Heart left ventricle (tissue), 16 donors: ENCODE measurements at regions not wholly inside any gene's neighbourhood (a gene's known extent, or its start where the extent isn't known, plus 50 kb on each side); places are given as distances from the start of the nearest gene placed in this dataset.

Experiments used
- ATAC-seq, 4 donors: fragments of 200-7000 bp; cut with Tn5 transposase; one replicate each; pipeline ENCODE4 v1.9.1; 2020 to 2022; ENCODE audit warnings: moderate library complexity in 4 of 4, mild to moderate bottlenecking in 3 of 4, moderate number of reproducible peaks in 1 of 4
- DNase-seq, 5 donors: peaks; one replicate each; pipeline ENCODE4 v3.0.0-alpha.2; 2020
- H3K27ac ChIP-seq, 12 donors: fragments of 200-600 bp; sonication (generic) in 4 of 12; one replicate each; pipeline versions ENCODE4 v1.5.0 to v1.8.0; 2016 to 2022; ENCODE audit warnings: mild to moderate bottlenecking in 2 of 12
- H3K27me3 ChIP-seq, 9 donors: fragments of 200-600 bp; sonication (generic) in 2 of 9; one replicate each; pipeline versions ENCODE4 v1.5.1 to v1.8.0; 2016 to 2022; ENCODE audit warnings: mild to moderate bottlenecking in 3 of 9
- H3K36me3 ChIP-seq, 9 donors: fragments of 200-600 bp; sonication (generic) in 2 of 9; one replicate each; pipeline versions ENCODE4 v1.5.0 to v1.8.0; 2018 to 2022; ENCODE audit warnings: mild to moderate bottlenecking in 2 of 9
- H3K4me1 ChIP-seq, 12 donors: fragments of 200-600 bp; sonication (generic) in 4 of 12; one replicate each; pipeline versions ENCODE4 v1.5.0 to v1.8.0; 2016 to 2022; ENCODE audit warnings: mild to moderate bottlenecking in 3 of 12
- H3K4me3 ChIP-seq, 12 donors: fragments of 200-600 bp; sonication (generic) in 4 of 12; one replicate each; pipeline versions ENCODE4 v1.5.0 to v1.8.0; 2017 to 2022; ENCODE audit warnings: mild to moderate bottlenecking in 9 of 12, moderate library complexity in 4 of 12
- H3K9me3 ChIP-seq, 12 donors: fragments of 200-600 bp; sonication (generic) in 4 of 12; one replicate each; pipeline versions ENCODE4 v1.5.0 to v1.8.0; 2016 to 2022; ENCODE audit warnings: mild to moderate bottlenecking in 1 of 12
- POLR2A ChIP-seq, 2 donors: fragments of 450-650 bp; IDR thresholded peaks; one replicate each; pipeline ENCODE4 v1.6.1; 2017; ENCODE audit warnings: antibody characterized with exemption in 2 of 2, mild to moderate bottlenecking in 2 of 2, moderate library complexity in 2 of 2
- WGBS, 4 donors: extraction: QIAGEN DNeasy Blood & Tissue Kit in 2 of 4; methylation state at CpG; one replicate each; pipeline versions ENCODE4 v1.1.5 to v1.1.7; 2013 to 2018; 5-methylcytosine and 5-hydroxymethylcytosine counted together
- intact Hi-C, 10 donors: fragments of 100-400 bp; cut with DNase I; formaldehyde crosslinking; loops; one replicate each; pipeline versions ENCODE4 v1.11.1 to v1.14.2; 2022
- TF ChIP-seq, protein P1 (sequence below), 12 donors: fragments of 200-600 bp; sonication (generic) in 4 of 12; IDR thresholded peaks; one replicate each; pipeline versions ENCODE4 v1.5.0 to v1.8.0; 2018 to 2022; ENCODE audit warnings: antibody characterized with exemption in 12 of 12, mild to moderate bottlenecking in 5 of 12
- donor health status: ischemic (EF 13 %, LVEDD 7.1; RV severe dilation, severe dysfunction).
- donor health status: healthy with polysubstance abuse.
- donor health status: DM: no; HTN: yes; CAD: no.
- donor health status: DM: no; HTN: no; CAD: no.
- donor health status: ischemic (EF 25% LVEDD 6.9; RV normal size, moderate dysfunction).
- donor health status: ischemic (EF 25% LVEDD 5.7; RV mildly dilated, moderate dysfunction).
- donor health status: healthy.
- donor health status: DM: yes; HTN: yes; CAD: no.
- donor health status: ischemic (EF 35%, LVEDD 5.7; RV mildly dilated, moderate dysfunction).
- donor health status: nonischemic (EF 11% LVEDD 7.7; RV severe dilation, severe dysfunction).
- donor health status: DM: yes; HTN: yes; CAD: no.
- donor health status: PGD.
- donor health status: ischemic (EF 29% LVEDD 5.4; RV normal size, mild dysfunction).
- donor health status: nonischemic (EF 23%, LVEDD 6.1; RV moderate dilation, normal function).

DNA sequence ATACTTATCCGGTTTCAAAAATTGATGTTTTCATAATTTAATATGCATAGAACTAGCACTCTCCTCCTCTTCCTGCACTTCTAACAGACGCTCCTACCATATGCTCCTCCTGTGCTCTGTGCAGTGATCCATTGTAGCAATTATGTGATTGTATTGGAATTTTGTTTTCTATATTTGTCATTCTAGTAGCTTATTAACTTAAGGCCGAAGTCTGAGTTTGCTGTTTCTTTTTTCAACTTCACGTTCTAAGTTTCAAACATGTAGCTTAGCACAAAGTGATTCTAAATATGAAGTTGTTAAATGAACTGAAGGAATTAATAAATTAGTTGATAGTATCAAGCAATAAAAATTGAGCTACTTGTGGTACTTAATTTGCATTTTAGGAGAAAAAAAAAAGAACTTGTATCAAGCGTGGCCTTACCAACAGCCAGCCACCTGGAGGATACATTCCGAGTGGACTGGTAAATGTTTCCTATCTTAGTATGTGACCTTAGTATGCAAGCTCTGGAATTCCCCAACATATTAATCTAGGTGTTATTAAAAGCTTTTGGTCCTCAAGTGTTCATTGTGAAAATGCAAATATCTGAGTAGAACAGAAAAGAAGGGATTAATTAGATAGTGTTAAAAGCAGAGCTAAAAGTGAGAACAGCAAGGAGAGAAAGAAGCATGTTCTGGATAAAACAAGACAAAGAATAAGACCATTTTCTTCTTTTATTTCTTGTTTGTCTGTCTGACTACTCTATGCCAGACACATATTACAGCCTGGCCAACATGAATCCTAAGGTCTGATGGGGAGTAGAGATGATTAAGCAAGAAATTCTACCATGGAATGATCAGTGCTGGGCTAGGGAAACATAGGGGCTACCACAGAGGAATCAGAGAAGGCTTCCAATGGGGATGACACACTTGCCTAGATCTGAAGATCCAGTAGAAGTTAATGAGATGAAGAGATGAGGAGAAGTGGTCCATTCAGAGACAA lies 290.4 kb upstream of the MON1B start:
- H3K27me3 ChIP-seq, result no peaks in the 10 kb centered on the region
- TF ChIP-seq, protein P1, sequence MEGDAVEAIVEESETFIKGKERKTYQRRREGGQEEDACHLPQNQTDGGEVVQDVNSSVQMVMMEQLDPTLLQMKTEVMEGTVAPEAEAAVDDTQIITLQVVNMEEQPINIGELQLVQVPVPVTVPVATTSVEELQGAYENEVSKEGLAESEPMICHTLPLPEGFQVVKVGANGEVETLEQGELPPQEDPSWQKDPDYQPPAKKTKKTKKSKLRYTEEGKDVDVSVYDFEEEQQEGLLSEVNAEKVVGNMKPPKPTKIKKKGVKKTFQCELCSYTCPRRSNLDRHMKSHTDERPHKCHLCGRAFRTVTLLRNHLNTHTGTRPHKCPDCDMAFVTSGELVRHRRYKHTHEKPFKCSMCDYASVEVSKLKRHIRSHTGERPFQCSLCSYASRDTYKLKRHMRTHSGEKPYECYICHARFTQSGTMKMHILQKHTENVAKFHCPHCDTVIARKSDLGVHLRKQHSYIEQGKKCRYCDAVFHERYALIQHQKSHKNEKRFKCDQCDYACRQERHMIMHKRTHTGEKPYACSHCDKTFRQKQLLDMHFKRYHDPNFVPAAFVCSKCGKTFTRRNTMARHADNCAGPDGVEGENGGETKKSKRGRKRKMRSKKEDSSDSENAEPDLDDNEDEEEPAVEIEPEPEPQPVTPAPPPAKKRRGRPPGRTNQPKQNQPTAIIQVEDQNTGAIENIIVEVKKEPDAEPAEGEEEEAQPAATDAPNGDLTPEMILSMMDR (IDR thresholded peaks at IDR 0.05), result no peak
- TF ChIP-seq POLR2A (IDR thresholded peaks at IDR 0.05), result no peak
- intact Hi-C loops, result no loop called here
- DNase-seq (no peak), ATAC-seq (no peak)
- no peaks in the 10 kb centered on the region for H3K36me3 ChIP-seq
- H3K9me3 ChIP-seq, result no peaks in the 10 kb centered on the region
- no peak overlapping the region for H3K4me3 ChIP-seq
- WGBS, 4 donors, result 69 to 77% (median 76%) methylated on average over 6 of the region's 6 CpGs
- no peak overlapping the region for H3K27ac ChIP-seq
- H3K4me1 ChIP-seq, result no peaks in the 10 kb centered on the region

DNA sequence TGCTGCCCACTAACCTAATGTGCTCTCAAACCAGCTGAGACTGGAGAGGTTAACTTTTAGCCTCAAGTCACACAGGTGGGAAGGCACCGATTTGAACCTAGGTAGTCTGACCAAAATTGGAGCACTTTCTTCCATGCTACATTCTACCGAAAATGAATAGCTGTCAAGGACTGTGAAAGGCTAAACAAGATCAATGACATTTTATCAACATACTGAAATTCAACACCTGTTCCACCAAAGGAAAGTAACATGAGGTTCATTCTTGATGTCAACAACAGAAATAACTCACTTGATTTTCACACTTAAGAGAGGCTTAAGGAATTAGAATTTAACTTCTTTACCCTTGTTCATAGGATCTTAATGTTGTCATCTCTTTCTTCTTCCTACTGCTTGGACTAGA lies 284.4 kb upstream of the MON1B start:
- DNase-seq (no peak), ATAC-seq (no peak)
- no peaks in the 10 kb centered on the region for H3K4me1 ChIP-seq
- H3K9me3 ChIP-seq, result no peaks in the 10 kb centered on the region
- H3K27ac ChIP-seq, result no peak overlapping the region
- intact Hi-C loops, result no loop called here
- H3K36me3 ChIP-seq, result no peaks in the 10 kb centered on the region
- 79 to 97% (median 86%) methylated on average over 2 of the region's 2 CpGs for WGBS, 4 donors
- TF ChIP-seq, protein P1 (IDR thresholded peaks at IDR 0.05), result no peak
- no peak for TF ChIP-seq POLR2A (IDR thresholded peaks at IDR 0.05)
- no peak overlapping the region for H3K4me3 ChIP-seq
- no peaks in the 10 kb centered on the region for H3K27me3 ChIP-seq

DNA sequence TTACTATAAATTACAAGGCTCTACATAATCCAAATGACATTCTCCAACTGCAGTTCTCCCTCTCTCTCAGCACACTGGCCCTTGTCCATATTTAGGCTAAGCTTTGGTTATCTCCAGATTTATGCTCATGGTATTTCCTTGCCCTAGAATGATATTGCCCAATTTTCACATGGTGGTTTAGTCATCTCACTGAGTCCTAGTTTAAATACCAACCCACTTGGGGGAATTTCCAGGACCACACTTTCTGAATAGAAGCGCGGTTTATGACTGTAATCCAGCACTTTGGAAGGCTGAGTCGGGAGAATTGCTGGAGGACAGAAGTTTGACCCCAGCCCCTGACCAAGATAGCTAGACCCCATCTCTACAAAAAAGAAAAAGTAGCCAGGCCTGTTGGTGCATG lies 280.1 kb upstream of the MON1B start:
- no peaks in the 10 kb centered on the region for H3K27me3 ChIP-seq
- DNase-seq (no peak), ATAC-seq (no peak)
- H3K4me1 ChIP-seq, result no peaks in the 10 kb centered on the region
- no peak for TF ChIP-seq POLR2A (IDR thresholded peaks at IDR 0.05)
- TF ChIP-seq, protein P1 (IDR thresholded peaks at IDR 0.05), result no peak
- WGBS, 4 donors, result 93 to 100% (median 95%) methylated on average over 3 of the region's 3 CpGs
- H3K4me3 ChIP-seq, result no peak overlapping the region
- intact Hi-C loops, result no loop called here
- no peaks in the 10 kb centered on the region for H3K9me3 ChIP-seq
- H3K27ac ChIP-seq, result no peak overlapping the region
- H3K36me3 ChIP-seq, result no peaks in the 10 kb centered on the region

DNA sequence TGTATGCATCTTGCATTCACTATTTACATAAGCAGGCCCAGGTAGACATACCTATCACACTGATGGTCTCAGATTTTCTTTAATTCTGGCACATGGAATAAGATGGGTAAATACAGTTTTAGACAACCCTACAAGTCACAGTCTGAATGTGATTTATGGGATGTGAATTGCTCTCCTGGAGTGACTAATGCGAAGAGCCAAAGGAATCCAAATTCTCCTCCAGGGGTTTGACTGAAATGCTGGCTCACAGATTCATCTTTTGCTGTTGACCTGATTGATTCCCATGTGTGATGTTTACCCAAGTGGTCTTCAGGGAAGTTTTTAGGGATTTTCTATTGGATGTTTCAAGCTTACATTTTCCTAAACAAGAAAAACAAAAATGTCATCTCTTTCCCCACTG lies 277.9 kb upstream of the MON1B start:
- ATAC-seq (no peak), DNase-seq (no peak)
- H3K4me3 ChIP-seq, result no peak overlapping the region
- TF ChIP-seq, protein P1 (IDR thresholded peaks at IDR 0.05), result no peak
- TF ChIP-seq POLR2A (IDR thresholded peaks at IDR 0.05), result no peak
- no peaks in the 10 kb centered on the region for H3K4me1 ChIP-seq
- H3K9me3 ChIP-seq, result no peaks in the 10 kb centered on the region
- 84 to 95% (median 95%) methylated on average over 1 of the region's 1 CpG for WGBS, 4 donors
- H3K27ac ChIP-seq, result no peak overlapping the region
- no peaks in the 10 kb centered on the region for H3K27me3 ChIP-seq
- H3K36me3 ChIP-seq, result no peaks in the 10 kb centered on the region
- intact Hi-C loops, result no loop called here
